H1 (cell line): ENCODE measurements at regions not wholly inside any gene's neighbourhood (a gene's known extent, or its start where the extent isn't known, plus 50 kb on each side); places are given as distances from the start of the nearest gene placed in this dataset.

Experiments used
- EP300 ChIP-seq, 2 experiments: IDR thresholded peaks; 1 replicate in 1 of 2; 2 replicates in 1 of 2; pipeline ENCODE4 v1.6.1; 2011 to 2012; ENCODE audit warnings: low read depth in 2 of 2, low read length in 2 of 2, mild to moderate bottlenecking in 2 of 2, borderline replicate concordance in 1 of 2, inconsistent platforms in 1 of 2, moderate library complexity in 1 of 2
- RFX5 ChIP-seq: IDR thresholded peaks from 2 replicates; pipeline ENCODE4 v1.6.1; 2011; ENCODE audit warnings: low read depth, low read length, improper control_type of control experiment, borderline replicate concordance

DNA sequence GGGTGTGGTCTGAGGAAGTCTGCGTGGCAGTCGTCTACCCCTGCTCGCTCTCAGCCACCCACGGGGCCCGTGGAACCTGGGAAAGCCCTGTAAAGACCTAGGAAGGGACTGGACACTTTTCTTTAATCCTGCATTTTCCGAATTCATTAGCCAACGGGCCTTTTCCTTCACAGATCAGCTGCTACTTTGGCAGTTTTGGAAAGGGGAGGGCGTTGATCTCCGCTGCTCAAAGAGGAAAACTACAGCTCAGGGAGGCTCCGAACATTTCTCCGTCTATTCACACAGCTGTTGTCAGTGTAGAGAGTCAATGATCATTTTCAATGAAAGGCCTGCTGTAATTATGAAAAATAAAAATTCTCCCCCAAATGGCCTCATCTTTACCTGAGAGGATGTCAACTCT, 450.1 kb upstream of the MKI67 start (continued):
- TF ChIP-seq EP300 (IDR thresholded peaks at IDR 0.05; ENCODE audit: borderline replicate concordance in 1 of 2, low read depth in 2 of 2, low read length in 2 of 2) (no peak), RFX5 (no peak)
